Gastrocnemius medialis (tissue), 4 donors: ENCODE measurements at regions not wholly inside any gene's neighbourhood (a gene's known extent, or its start where the extent isn't known, plus 50 kb on each side); places are given as distances from the start of the nearest gene placed in this dataset.

Source experiments
- ATAC-seq, 2 donors: fragments of 150-250 bp; one replicate each; pipeline ENCODE4 v1.9.1; 2016
- DNase-seq, 2 donors: peaks; one replicate each; pipeline ENCODE4 v3.0.0-alpha.2; 2019
- H3K27ac ChIP-seq, 4 donors: fragments of 200-600 bp; sonication (generic); 1 replicate in 1 of 4; 2 replicates in 3 of 4; pipeline ENCODE4 v1.5.1; 2016 to 2018; ENCODE audit warnings: mild to moderate bottlenecking in 2 of 4, moderate library complexity in 1 of 4
- H3K27me3 ChIP-seq, 3 donors: fragments of 200-600 bp; sonication (generic) in 2 of 3; 1 replicate in 1 of 3; 2 replicates in 2 of 3; pipeline versions ENCODE4 v1.5.1 to v1.6.0; 2016 to 2019; ENCODE audit warnings: mild to moderate bottlenecking in 1 of 3, moderate library complexity in 1 of 3
- H3K36me3 ChIP-seq, 2 donors: fragments of 200-600 bp; sonication (generic) in 1 of 2; one replicate each; pipeline ENCODE4 v1.5.1; 2017 to 2018
- H3K4me1 ChIP-seq, 2 donors: fragments of 200-600 bp; sonication (generic) in 1 of 2; one replicate each; pipeline ENCODE4 v1.5.1; 2016 to 2017; ENCODE audit warnings: mild to moderate bottlenecking in 2 of 2
- H3K4me3 ChIP-seq, 4 donors: fragments of 200-600 bp; sonication (generic) in 3 of 4; 1 replicate in 1 of 4; 2 replicates in 3 of 4; pipeline ENCODE4 v1.5.1; 2016 to 2019; ENCODE audit warnings: mild to moderate bottlenecking in 2 of 4
- H3K9me3 ChIP-seq, 3 donors: fragments of 200-600 bp; sonication (generic) in 2 of 3; 1 replicate in 1 of 3; 2 replicates in 2 of 3; pipeline ENCODE4 v1.5.1; 2016 to 2019
- POLR2A ChIP-seq, 2 donors: fragments of 450-650 bp; IDR thresholded peaks; one replicate each; pipeline ENCODE4 v1.6.1; 2017; ENCODE audit warnings: antibody characterized with exemption in 2 of 2, mild to moderate bottlenecking in 2 of 2, moderate library complexity in 2 of 2
- in situ Hi-C, 4 donors: fragments of 200-750 bp; cut with MboI; loops; one replicate each; pipeline versions ENCODE4 v1.15.0 to v1.8.0; 2017; ENCODE audit warnings: low sequenced_read_pairs in 4 of 4
- intact Hi-C: fragments of 100-400 bp; cut with DNase I; formaldehyde crosslinking; loops from one replicate; pipeline ENCODE4 v1.15.1; 2023; ENCODE audit warnings: low total_unique reads
- TF ChIP-seq, protein P1 (sequence below), 5 experiments: fragments of 450-650 bp in 3 of 5; fragments of 200-600 bp in 2 of 5; sonication (generic) in 2 of 5; IDR thresholded peaks in 4 of 5; conservative IDR thresholded peaks in 1 of 5; 1 replicate in 4 of 5; 2 replicates in 1 of 5; pipeline ENCODE4 v1.5.1; 2016 to 2019; ENCODE audit warnings: antibody characterized with exemption in 5 of 5, mild to moderate bottlenecking in 3 of 5, moderate library complexity in 3 of 5

DNA sequence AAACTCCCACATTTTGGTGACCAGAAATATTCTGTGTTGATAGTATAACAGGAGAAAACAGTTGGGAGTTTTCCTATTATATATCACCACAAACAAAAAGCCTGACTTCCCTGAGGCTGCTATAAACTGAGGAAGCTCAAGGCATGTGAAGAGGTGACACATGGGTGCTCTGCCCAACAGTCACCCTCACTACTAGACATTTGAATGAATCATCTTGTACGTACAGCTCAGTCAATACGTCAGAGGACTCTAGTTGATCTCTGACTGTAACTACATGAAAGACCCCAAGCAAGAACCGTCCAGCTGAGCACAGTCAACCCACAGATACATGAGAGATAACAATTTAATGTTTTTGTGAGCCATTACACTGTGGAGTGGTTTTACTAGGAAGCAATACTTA is 338.3 kb upstream of the ATP11B start:
- no peaks in the 10 kb centered on the region for H3K36me3 ChIP-seq
- ATAC-seq (no peak), DNase-seq (no peak)
- no peak overlapping the region for H3K4me3 ChIP-seq
- no peaks in the 10 kb centered on the region for H3K4me1 ChIP-seq
- no peak overlapping the region for H3K27ac ChIP-seq
- intact Hi-C loops: no loop called here
- no peak for TF ChIP-seq POLR2A (IDR thresholded peaks at IDR 0.05)
- TF ChIP-seq, protein P1, sequence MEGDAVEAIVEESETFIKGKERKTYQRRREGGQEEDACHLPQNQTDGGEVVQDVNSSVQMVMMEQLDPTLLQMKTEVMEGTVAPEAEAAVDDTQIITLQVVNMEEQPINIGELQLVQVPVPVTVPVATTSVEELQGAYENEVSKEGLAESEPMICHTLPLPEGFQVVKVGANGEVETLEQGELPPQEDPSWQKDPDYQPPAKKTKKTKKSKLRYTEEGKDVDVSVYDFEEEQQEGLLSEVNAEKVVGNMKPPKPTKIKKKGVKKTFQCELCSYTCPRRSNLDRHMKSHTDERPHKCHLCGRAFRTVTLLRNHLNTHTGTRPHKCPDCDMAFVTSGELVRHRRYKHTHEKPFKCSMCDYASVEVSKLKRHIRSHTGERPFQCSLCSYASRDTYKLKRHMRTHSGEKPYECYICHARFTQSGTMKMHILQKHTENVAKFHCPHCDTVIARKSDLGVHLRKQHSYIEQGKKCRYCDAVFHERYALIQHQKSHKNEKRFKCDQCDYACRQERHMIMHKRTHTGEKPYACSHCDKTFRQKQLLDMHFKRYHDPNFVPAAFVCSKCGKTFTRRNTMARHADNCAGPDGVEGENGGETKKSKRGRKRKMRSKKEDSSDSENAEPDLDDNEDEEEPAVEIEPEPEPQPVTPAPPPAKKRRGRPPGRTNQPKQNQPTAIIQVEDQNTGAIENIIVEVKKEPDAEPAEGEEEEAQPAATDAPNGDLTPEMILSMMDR (IDR thresholded peaks at IDR 0.05 in 4 of 5, conservative IDR thresholded peaks at IDR 0.05 in 1 of 5): no peak
- in situ Hi-C loops: no loop called here
- no peaks in the 10 kb centered on the region for H3K9me3 ChIP-seq
- H3K27me3 ChIP-seq: no peaks in the 10 kb centered on the region

DNA sequence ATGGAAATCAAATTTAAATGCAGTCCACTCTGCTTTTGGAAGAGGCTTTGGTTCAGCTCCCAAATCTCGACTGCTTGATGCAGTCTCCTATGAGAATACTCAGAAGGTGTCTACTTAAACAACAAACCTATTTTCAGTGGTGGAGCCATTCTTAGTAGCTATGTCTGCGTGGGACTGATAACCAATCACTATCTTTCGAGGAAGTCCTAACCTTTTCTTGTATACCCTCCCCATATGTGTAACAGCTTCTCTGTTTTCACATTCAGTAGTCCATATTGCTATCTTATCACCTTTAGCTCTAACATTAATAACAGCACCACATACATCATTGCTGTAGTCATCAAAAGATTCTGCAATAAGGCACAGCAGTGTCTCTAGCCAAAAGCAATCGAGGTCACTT is 333.0 kb upstream of the ATP11B start:
- intact Hi-C loops (no loop called here), in situ Hi-C loops (no loop called here)
- TF ChIP-seq POLR2A (IDR thresholded peaks at IDR 0.05): no peak
- TF ChIP-seq, protein P1 (IDR thresholded peaks at IDR 0.05 in 4 of 5, conservative IDR thresholded peaks at IDR 0.05 in 1 of 5): no peak
- no peaks in the 10 kb centered on the region for H3K27me3 ChIP-seq
- no peaks in the 10 kb centered on the region for H3K36me3 ChIP-seq
- no peaks in the 10 kb centered on the region for H3K4me1 ChIP-seq
- no peaks in the 10 kb centered on the region for H3K9me3 ChIP-seq
- no peak for ATAC-seq
- no peak overlapping the region for H3K27ac ChIP-seq
- no peak overlapping the region for H3K4me3 ChIP-seq
- no peak for DNase-seq

- Histone ChIP-seq H3K27ac (no peak overlapping the region), H3K9me3 (no peaks in the 10 kb centered on the region), H3K27me3 (no peaks in the 10 kb centered on the region), H3K4me1 (no peaks in the 10 kb centered on the region), H3K36me3 (no peaks in the 10 kb centered on the region), H3K4me3 (no peak overlapping the region)
- TF ChIP-seq POLR2A (IDR thresholded peaks at IDR 0.05): no peak
- TF ChIP-seq, protein P1 (IDR thresholded peaks at IDR 0.05 in 4 of 5, conservative IDR thresholded peaks at IDR 0.05 in 1 of 5): no peak
- ATAC-seq (no peak), DNase-seq (no peak)
- intact Hi-C loops (no loop called here), in situ Hi-C loops (no loop called here)
Observed at GRCh38 chr3:182462152-182462551, 331.2 kb upstream of the ATP11B start.

GRCh38 chr3:182464513-182465145 is 328.7 kb upstream of the ATP11B start:
- Histone ChIP-seq H3K4me3 (no peak overlapping the region), H3K9me3 (no peaks in the 10 kb centered on the region), H3K4me1 (no peaks in the 10 kb centered on the region), H3K27ac (no peak overlapping the region), H3K27me3 (no peaks in the 10 kb centered on the region), H3K36me3 (no peaks in the 10 kb centered on the region)
- TF ChIP-seq POLR2A (IDR thresholded peaks at IDR 0.05): no peak
- TF ChIP-seq, protein P1 (IDR thresholded peaks at IDR 0.05 in 4 of 5, conservative IDR thresholded peaks at IDR 0.05 in 1 of 5): no peak
- intact Hi-C loops (no loop called here), in situ Hi-C loops (no loop called here)
- DNase-seq: no peak
- ATAC-seq: no peak
